Hepatocyte (in vitro differentiated cells): ENCODE measurements at regions not wholly inside any gene's neighbourhood (a gene's known extent, or its start where the extent isn't known, plus 50 kb on each side); places are given as distances from the start of the nearest gene placed in this dataset.

ENCODE experiments used
- DNase-seq: peaks from one replicate; pipeline ENCODE4 v3.0.0-alpha.2; 2016; ENCODE audit warnings: low spot score
- H2AFZ ChIP-seq: fragments of 200-600 bp; sonication (generic); 2 replicates; pipeline ENCODE4 v1.6.0; 2016; ENCODE audit warnings: antibody characterized with exemption, mild to moderate bottlenecking
- H3K27ac ChIP-seq: fragments of 200-600 bp; sonication (generic); 2 replicates; pipeline ENCODE4 v1.5.1; 2016; ENCODE audit warnings: mild to moderate bottlenecking
- H3K27me3 ChIP-seq: fragments of 200-600 bp; sonication (generic); 2 replicates; pipeline ENCODE4 v1.6.1; 2016
- H3K36me3 ChIP-seq: fragments of 200-600 bp; sonication (generic); replicated peaks from 2 replicates; pipeline ENCODE4 v1.5.1; 2016; ENCODE audit warnings: low read depth; ENCODE audit not compliant: insufficient read depth
- H3K4me1 ChIP-seq: fragments of 200-600 bp; sonication (generic); 2 replicates; pipeline ENCODE4 v1.5.1; 2016; ENCODE audit warnings: mild to moderate bottlenecking, moderate library complexity; ENCODE audit not compliant: insufficient read depth
- H3K4me2 ChIP-seq: fragments of 200-600 bp; sonication (generic); 2 replicates; pipeline ENCODE4 v1.6.0; 2016
- H3K4me3 ChIP-seq: fragments of 200-600 bp; sonication (generic); 2 replicates; pipeline ENCODE4 v1.5.1; 2016; ENCODE audit warnings: mild to moderate bottlenecking
- H3K79me2 ChIP-seq: fragments of 200-600 bp; sonication (generic); 2 replicates; pipeline ENCODE4 v1.6.0; 2017; ENCODE audit warnings: mild to moderate bottlenecking
- H3K9me2 ChIP-seq: fragments of 200-600 bp; sonication (generic); replicated peaks from 2 replicates; pipeline ENCODE4 v1.6.0; 2017; ENCODE audit warnings: mild to moderate bottlenecking; ENCODE audit not compliant: insufficient read depth
- H3K9me3 ChIP-seq: fragments of 200-600 bp; sonication (generic); 2 replicates; pipeline ENCODE4 v1.5.1; 2016; ENCODE audit warnings: low read depth, mild to moderate bottlenecking
- H4K20me1 ChIP-seq: fragments of 200-600 bp; sonication (generic); 2 replicates; pipeline ENCODE4 v1.6.0; 2016; ENCODE audit warnings: mild to moderate bottlenecking; ENCODE audit not compliant: insufficient read depth, poor library complexity, severe bottlenecking
- CTCF ChIP-seq: fragments of 200-600 bp; sonication (generic); IDR thresholded peaks from 2 replicates; pipeline ENCODE4 v1.5.1; 2016; ENCODE audit warnings: antibody characterized with exemption, mild to moderate bottlenecking; ENCODE audit not compliant: poor library complexity
- EZH2 ChIP-seq: fragments of 200-600 bp; sonication (generic); IDR thresholded peaks from 2 replicates; pipeline ENCODE4 v1.6.1; 2016; ENCODE audit warnings: antibody characterized with exemption, mild to moderate bottlenecking, borderline replicate concordance
- EZH2phosphoT487 ChIP-seq: fragments of 200-600 bp; sonication (generic); IDR thresholded peaks from one replicate; pipeline ENCODE4 v1.6.1; 2018; ENCODE audit warnings: antibody characterized with exemption, mild to moderate bottlenecking, low read depth, moderate library complexity; ENCODE audit not compliant: unreplicated experiment, severe bottlenecking
- WGBS: methylation state at CpG from one replicate; pipeline ENCODE4 v1.1.6; 2016; ENCODE audit warnings: low lambda C conversion rate; ENCODE audit errors: missing lambda C conversion rate; 5-methylcytosine and 5-hydroxymethylcytosine counted together

DNA sequence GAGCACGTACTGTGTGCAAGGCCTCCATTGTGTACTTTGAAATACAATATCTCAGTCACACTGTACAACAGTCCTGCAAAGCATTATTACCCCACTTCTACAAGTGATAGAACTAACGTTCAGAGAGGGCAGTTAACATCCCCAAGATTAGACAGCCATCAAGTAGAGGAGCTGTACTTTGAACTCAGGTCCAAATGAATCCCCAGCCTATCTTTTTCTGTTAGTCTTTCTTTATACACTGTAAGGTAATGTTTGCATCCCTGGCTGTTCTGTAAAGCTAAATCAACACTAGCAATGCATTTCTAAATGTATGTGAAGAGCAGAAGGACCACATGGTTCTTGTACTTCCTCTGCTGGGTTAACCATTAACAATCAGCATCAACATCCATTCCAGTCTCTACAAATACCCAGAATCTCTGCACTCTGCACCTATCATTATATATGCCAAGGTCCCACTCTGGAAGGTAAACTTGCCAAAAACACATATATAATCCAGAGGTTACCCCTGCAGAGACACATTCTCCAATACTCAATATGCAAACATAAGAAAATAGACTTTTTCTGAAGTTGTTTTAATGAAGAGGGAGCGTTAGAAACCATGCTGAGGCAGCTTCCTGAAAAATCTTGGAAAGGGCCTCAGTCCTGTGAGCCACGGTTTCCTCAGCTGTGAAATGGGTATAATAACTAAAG is 182.3 kb downstream of the MZT1 start:
- Histone ChIP-seq H3K9me2 (no peaks in the 10 kb centered on the region), H3K4me3 (no peak overlapping the region), H3K4me2 (no peak overlapping the region)

GRCh38 chr13:72544042-72544441 is 183.4 kb downstream of the MZT1 start:
- Histone ChIP-seq H3K79me2 (no peaks in the 10 kb centered on the region), H3K9me2 (no peaks in the 10 kb centered on the region), H3K36me3 (no peaks in the 10 kb centered on the region), H3K4me3 (no peak overlapping the region), H3K4me1 (no peaks in the 10 kb centered on the region), H2AFZ (no peak overlapping the region), H3K4me2 (no peak overlapping the region), H4K20me1 (no peaks in the 10 kb centered on the region), H3K27me3 (no peaks in the 10 kb centered on the region), H3K9me3 (no peaks in the 10 kb centered on the region), H3K27ac (no peak overlapping the region)
- TF ChIP-seq EZH2phosphoT487 (no peak), CTCF (no peak), EZH2 (no peak)
- DNase-seq, result no peak
- 94% methylated on average over 2 of the region's 2 CpGs for WGBS

More for the DNA sequence above, 182.3 kb downstream of the MZT1 start:
- WGBS, result 63% methylated on average over 4 of the region's 4 CpGs
- H3K27ac ChIP-seq, result no peak overlapping the region
- H3K27me3 ChIP-seq, result no peaks in the 10 kb centered on the region
- H4K20me1 ChIP-seq, result no peaks in the 10 kb centered on the region
- no peaks in the 10 kb centered on the region for H3K9me3 ChIP-seq
- no peaks in the 10 kb centered on the region for H3K4me1 ChIP-seq
- no peak overlapping the region for H2AFZ ChIP-seq
- H3K36me3 ChIP-seq, result no peaks in the 10 kb centered on the region
- DNase-seq, result no peak
- H3K79me2 ChIP-seq, result no peaks in the 10 kb centered on the region
- TF ChIP-seq CTCF, result no peak
- TF ChIP-seq EZH2phosphoT487, result no peak
- no peak for TF ChIP-seq EZH2

- Histone ChIP-seq H3K4me3 (no peak overlapping the region), H3K4me2 (no peak overlapping the region), H3K27ac (no peak overlapping the region), H3K4me1 (peaks cover 8% of the 10 kb centered on the region), H3K9me2 (no peaks in the 10 kb centered on the region), H3K9me3 (no peaks in the 10 kb centered on the region), H2AFZ (no peak overlapping the region), H4K20me1 (no peaks in the 10 kb centered on the region), H3K27me3 (no peaks in the 10 kb centered on the region), H3K36me3 (no peaks in the 10 kb centered on the region), H3K79me2 (no peaks in the 10 kb centered on the region)
- no peak for DNase-seq
- WGBS, result 91% methylated on average over 3 of the region's 3 CpGs
- TF ChIP-seq EZH2, result no peak
- no peak for TF ChIP-seq CTCF
- TF ChIP-seq EZH2phosphoT487, result no peak
Observed at GRCh38 chr13:72542241-72542640, 185.2 kb downstream of the MZT1 start.
